Motor neuron (in vitro differentiated cells): ENCODE measurements at regions not wholly inside any gene's neighbourhood (a gene's known extent, or its start where the extent isn't known, plus 50 kb on each side); places are given as distances from the start of the nearest gene placed in this dataset.
"Not testable (repeated sequence)": the region's sequence is repeated elsewhere in the genome, so short reads cannot be mapped to it uniquely, and the experiment has no call there.

Experiments
- ATAC-seq, 8 experiments: fragments of 200-7000 bp; cut with Tn5 transposase; replicated peaks in 6 of 8; 2 replicates each; pipeline ENCODE4 v1.8.0; 2021; ENCODE audit warnings: mild to moderate bottlenecking in 8 of 8, moderate library complexity in 8 of 8
- H3K27ac ChIP-seq, 2 donors: fragments of 250-450 bp; sonication (Bioruptor Pico); 2 replicates each; pipeline ENCODE4 v1.9.0; 2021; ENCODE audit warnings: antibody characterized with exemption in 2 of 2, mild to moderate bottlenecking in 2 of 2, moderate library complexity in 1 of 2
- H3K4me1 ChIP-seq, 2 donors: fragments of 250-450 bp; sonication (Bioruptor Pico); replicated peaks in 1 of 2; 2 replicates each; pipeline ENCODE4 v1.6.1; 2021; ENCODE audit warnings: antibody characterized with exemption in 2 of 2, mild to moderate bottlenecking in 2 of 2, moderate library complexity in 1 of 2
- H3K4me3 ChIP-seq, 5 donors: fragments of 250-450 bp; sonication (Bioruptor Pico); 2 replicates each; pipeline ENCODE4 v1.9.0; 2021; ENCODE audit warnings: antibody characterized with exemption in 5 of 5, mild to moderate bottlenecking in 5 of 5, moderate library complexity in 4 of 5
- WGBS, 10 experiments: fragments of 450-650 bp; shearing (Covaris generic); methylation state at CpG; one replicate each; pipeline ENCODE4 v1.0.0; 2022; 5-methylcytosine and 5-hydroxymethylcytosine counted together
- in situ Hi-C, 9 experiments: fragments of 400-800 bp; cut with MboI; loops; one replicate each; pipeline ENCODE4 v1.15.0; 2021; ENCODE audit warnings: low sequenced_read_pairs in 9 of 9, low pct_unique_long_range_greater_than_20kb in 2 of 9; ENCODE audit not compliant: unreplicated experiment in 9 of 9

DNA sequence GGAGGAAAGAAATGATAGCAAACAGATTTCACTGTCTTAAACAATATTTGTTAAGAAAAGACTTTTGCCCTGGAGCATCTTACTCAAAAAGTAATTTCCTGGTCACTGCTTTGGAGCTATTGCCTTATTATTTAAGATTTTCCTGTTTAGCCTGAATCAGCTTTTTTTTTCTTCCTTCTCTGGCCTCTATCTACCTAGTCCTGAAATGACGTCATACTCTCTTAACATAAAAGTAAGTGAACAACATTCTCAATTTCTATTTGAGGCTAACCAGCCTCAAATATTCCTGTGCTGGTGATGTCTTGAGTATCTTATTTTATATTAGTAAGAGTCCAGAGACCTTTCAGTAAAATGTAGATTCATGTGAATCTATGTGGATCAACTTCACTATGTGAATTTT lies 221.9 kb upstream of the ALCAM start:
- Histone ChIP-seq H3K4me3 (no peak overlapping the region), H3K27ac (no peak overlapping the region), H3K4me1 (peaks cover 0 to 12% of the 10 kb centered on the region in 2 donors)
- no peak for ATAC-seq
- in situ Hi-C loops, result no loop called here
- 17 to 100% (median 80%) methylated on average over 1 of the region's 1 CpG; no CpG with 5 or more reads in 1 of the 10 experiments for WGBS, 10 experiments

GRCh38 chr3:105145511-105145910 lies 221.2 kb upstream of the ALCAM start:
- 17 to 38% (median 27%) methylated on average over 1 of the region's 1 CpG; no CpG with 5 or more reads in 6 of the 10 experiments for WGBS, 10 experiments
- ATAC-seq, result peak in 1 of 8 experiments; percentile 76
- H3K4me1 ChIP-seq, result peaks cover 0 to 12% of the 10 kb centered on the region in 2 donors
- H3K27ac ChIP-seq, result no peak overlapping the region
- no peak overlapping the region for H3K4me3 ChIP-seq
- in situ Hi-C loops, result no loop called here

- ATAC-seq, H3K27ac ChIP-seq, H3K4me3 ChIP-seq, in situ Hi-C loops: not testable (repeated sequence)
- H3K4me1 ChIP-seq, result peaks cover 0 to 12% of the 10 kb centered on the region in 2 donors
- WGBS, 10 experiments, result 0 to 100% (median 80%) methylated on average over 1 to 3 of the region's 3 CpGs; no CpG with 5 or more reads in 3 of the 10 experiments
These were observed 217.5 kb upstream of the ALCAM start for GRCh38 chr3:105149197-105149596.

- H3K27ac ChIP-seq, result no peak overlapping the region
- in situ Hi-C loops, result no loop called here
- no peak for ATAC-seq
- WGBS, 10 experiments, result 63 to 100% (median 100%) methylated on average over 1 of the region's 1 CpG; no CpG with 5 or more reads in 3 of the 10 experiments
- no peak overlapping the region for H3K4me3 ChIP-seq
- H3K4me1 ChIP-seq, result peaks cover 0 to 13% of the 10 kb centered on the region in 2 donors
These were observed 213.7 kb upstream of the ALCAM start for GRCh38 chr3:105152987-105153386.

- no peak for ATAC-seq
- peaks cover 0 to 17% of the 10 kb centered on the region in 2 donors for H3K4me1 ChIP-seq
- no peak overlapping the region for H3K27ac ChIP-seq
- in situ Hi-C loops, result no loop called here
- H3K4me3 ChIP-seq, result no peak overlapping the region
These were observed 212.0 kb upstream of the ALCAM start for GRCh38 chr3:105154692-105155091.

DNA sequence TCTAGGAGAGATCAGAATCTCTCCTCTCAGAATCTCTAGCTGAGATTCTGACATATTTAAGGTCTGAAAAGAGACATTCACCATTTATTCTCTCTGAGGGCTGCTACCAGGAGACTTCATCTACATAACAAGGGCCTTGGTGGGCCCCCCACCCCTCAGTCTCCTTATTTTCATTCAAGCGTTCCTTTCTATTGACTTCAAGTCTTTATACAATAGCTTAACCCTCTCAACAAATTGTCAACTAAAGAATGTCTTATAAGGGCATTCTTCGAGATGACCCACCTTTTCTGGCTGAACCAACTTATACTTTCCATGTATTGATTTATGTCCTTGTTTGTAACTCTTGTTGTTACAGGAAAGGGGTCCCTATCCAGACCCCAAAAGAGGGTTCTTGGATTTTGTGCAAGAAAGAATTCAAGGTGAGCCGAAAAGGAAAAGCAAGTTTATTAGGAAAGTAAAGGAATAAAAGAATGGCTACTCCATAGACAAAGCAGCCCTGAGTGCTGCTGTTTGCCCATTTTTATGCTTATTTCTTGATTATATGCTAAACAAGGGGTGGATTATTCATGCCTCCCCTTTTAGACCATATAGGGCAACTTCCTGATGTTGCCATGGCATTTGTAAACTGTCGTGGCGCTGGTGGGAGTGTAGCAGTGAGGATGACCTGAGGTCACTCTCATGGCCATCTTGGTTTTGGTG lies 209.5 kb upstream of the ALCAM start:
- in situ Hi-C loops, result no loop called here
- 9 to 82% (median 47%) methylated on average over 2 to 5 of the region's 5 CpGs; no CpG with 5 or more reads in 2 of the 10 experiments for WGBS, 10 experiments
- H3K27ac ChIP-seq, result peak overlapping the region; percentile 37 to 79
- peak in 3 of 8 experiments; percentile 63 to 75 (median 72) for ATAC-seq
- peaks cover 0 to 17% of the 10 kb centered on the region in 2 donors for H3K4me1 ChIP-seq
- H3K4me3 ChIP-seq, result no peak overlapping the region

DNA sequence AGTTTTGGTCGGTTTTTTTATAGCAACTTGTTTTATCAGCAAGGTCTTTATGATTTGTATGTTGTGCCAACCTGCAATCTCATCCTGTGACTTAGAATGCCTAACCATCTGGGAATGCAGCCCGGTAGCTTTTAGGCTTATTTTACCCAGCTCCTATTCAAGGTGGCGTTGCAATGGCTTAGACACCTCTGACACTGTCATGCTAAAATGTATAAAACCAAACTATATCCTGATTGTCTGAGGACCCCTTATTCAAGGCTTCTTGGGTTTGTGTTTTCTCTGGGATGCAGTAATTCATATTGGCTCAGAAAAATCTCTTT lies 209.0 kb upstream of the ALCAM start:
- no peak for ATAC-seq
- WGBS, 10 experiments, result 55 to 100% (median 87%) methylated on average over 1 to 3 of the region's 3 CpGs; no CpG with 5 or more reads in 5 of the 10 experiments
- in situ Hi-C loops, result no loop called here
- Histone ChIP-seq H3K27ac (peak overlapping the region; percentile 36 to 79), H3K4me3 (no peak overlapping the region), H3K4me1 (peaks cover 0 to 17% of the 10 kb centered on the region in 2 donors)

- in situ Hi-C loops, result no loop called here
- peaks cover 0 to 17% of the 10 kb centered on the region in 2 donors for H3K4me1 ChIP-seq
- no peak overlapping the region for H3K4me3 ChIP-seq
- H3K27ac ChIP-seq, result no peak overlapping the region
- no peak for ATAC-seq
These were observed 208.4 kb upstream of the ALCAM start for GRCh38 chr3:105158286-105158685.

DNA sequence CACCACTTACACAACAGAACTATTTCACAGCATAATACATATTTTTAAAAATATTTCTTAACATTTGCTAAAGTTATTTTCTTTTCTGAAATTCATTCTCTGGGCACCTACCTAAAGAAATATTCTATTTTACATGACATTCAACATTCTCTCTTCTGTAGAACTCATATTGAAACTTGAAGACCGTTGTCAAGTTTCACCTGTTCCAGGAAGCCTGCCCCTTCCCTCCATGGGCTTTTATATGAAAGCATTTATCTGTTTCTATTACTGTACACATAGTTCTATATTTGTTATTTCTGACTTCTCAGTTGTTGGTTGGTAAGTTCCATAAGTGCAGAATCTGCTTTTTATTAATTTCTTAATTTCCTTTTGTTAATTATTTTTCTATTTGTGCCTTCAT lies 204.3 kb upstream of the ALCAM start:
- in situ Hi-C loops, result no loop called here
- ATAC-seq, result no peak
- Histone ChIP-seq H3K4me1 (peaks cover 0 to 9% of the 10 kb centered on the region in 2 donors), H3K27ac (no peak overlapping the region), H3K4me3 (no peak overlapping the region)
- 0 to 100% (median 77%) methylated on average over 1 of the region's 1 CpG; no CpG with 5 or more reads in 2 of the 10 experiments for WGBS, 10 experiments

GRCh38 chr3:105166893-105167292 lies 199.8 kb upstream of the ALCAM start:
- no peak overlapping the region for H3K27ac ChIP-seq
- H3K4me1 ChIP-seq, result no peaks in the 10 kb centered on the region
- H3K4me3 ChIP-seq, result no peak overlapping the region
- 22 to 100% (median 100%) methylated on average over 1 of the region's 1 CpG; no CpG with 5 or more reads in 3 of the 10 experiments for WGBS, 10 experiments
- in situ Hi-C loops, result no loop called here
- no peak for ATAC-seq

DNA sequence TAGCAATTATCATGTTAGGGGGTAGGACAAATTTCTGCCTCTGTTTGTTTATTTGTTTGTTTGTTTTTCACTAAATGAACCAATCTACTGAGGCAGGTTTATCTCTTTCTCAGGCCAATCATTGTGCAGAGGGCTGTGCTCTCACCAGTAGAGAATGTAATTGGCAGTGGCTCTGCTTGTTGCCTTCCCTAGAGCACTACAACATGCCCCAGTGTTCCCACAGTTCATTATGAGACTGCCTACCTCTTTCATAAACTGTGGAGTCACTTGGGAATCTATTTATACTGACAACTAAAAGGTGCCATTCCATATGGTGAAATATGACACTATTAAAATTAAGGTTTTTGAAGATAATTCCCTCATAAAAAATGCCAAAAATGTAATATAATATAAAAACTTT lies 196.3 kb upstream of the ALCAM start:
- no peak for ATAC-seq
- in situ Hi-C loops, result no loop called here
- Histone ChIP-seq H3K4me3 (no peak overlapping the region), H3K4me1 (no peaks in the 10 kb centered on the region), H3K27ac (no peak overlapping the region)

DNA sequence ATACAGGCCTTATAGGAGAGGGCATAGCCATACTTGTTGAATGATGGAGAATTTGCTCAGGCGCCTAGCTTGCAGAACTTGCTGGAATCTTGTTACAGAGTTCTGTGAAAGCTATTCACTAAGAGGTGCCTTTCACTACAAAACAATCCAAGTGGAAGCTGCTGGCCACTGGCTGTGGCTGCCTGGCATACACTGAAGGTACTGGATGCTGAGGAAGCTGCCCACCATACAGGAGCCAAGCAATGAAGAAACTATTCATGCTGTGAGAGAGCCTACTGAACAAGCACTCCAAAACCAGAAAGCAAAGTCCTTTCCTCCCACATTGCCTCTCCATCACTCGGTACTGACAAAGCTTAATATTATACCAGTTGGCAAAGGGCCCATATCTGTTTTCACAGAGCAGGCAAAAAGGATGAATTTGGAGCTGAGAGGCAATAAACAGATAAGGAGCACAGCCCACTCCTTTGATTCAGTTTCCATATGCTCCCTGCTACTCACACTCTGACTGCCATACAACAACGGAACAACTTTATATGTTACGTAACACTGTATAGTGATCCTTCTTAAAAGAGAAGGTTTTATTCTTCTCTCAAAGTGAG lies 192.6 kb upstream of the ALCAM start:
- Histone ChIP-seq H3K27ac (no peak overlapping the region), H3K4me3 (no peak overlapping the region), H3K4me1 (no peaks in the 10 kb centered on the region)
- ATAC-seq, result no peak
- in situ Hi-C loops, result no loop called here
- 39 to 100% (median 80%) methylated on average over 1 to 4 of the region's 4 CpGs for WGBS, 10 experiments

GRCh38 chr3:105177576-105177975 lies 189.1 kb upstream of the ALCAM start:
- no peak for ATAC-seq
- WGBS, 10 experiments, result 33 to 100% (median 81%) methylated on average over 1 to 2 of the region's 2 CpGs
- Histone ChIP-seq H3K4me3 (no peak overlapping the region), H3K27ac (no peak overlapping the region), H3K4me1 (no peaks in the 10 kb centered on the region)
- in situ Hi-C loops, result no loop called here

- H3K27ac ChIP-seq, result no peak overlapping the region
These were observed 179.4 kb upstream of the ALCAM start for GRCh38 chr3:105187344-105187743.

More at GRCh38 chr3:105187344-105187743, 179.4 kb upstream of the ALCAM start:
- no peak overlapping the region for H3K4me3 ChIP-seq
- no peaks in the 10 kb centered on the region for H3K4me1 ChIP-seq
- 13 to 100% (median 83%) methylated on average over 1 of the region's 1 CpG; no CpG with 5 or more reads in 2 of the 10 experiments for WGBS, 10 experiments
- no peak for ATAC-seq
- in situ Hi-C loops, result no loop called here
